Breast epithelium (tissue), 4 donors: ENCODE measurements at regions not wholly inside any gene's neighbourhood (a gene's known extent, or its start where the extent isn't known, plus 50 kb on each side); places are given as distances from the start of the nearest gene placed in this dataset.

Experiments used
- DNase-seq, 2 donors: peaks; one replicate each; pipeline ENCODE4 v3.0.0-alpha.2; 2019; ENCODE audit warnings: low spot score in 2 of 2
- H3K27ac ChIP-seq, 2 donors: fragments of 200-600 bp; sonication (generic) in 1 of 2; one replicate each; pipeline ENCODE4 v1.5.1; 2016 to 2019; ENCODE audit warnings: mild to moderate bottlenecking in 1 of 2
- H3K27me3 ChIP-seq, 2 donors: fragments of 200-600 bp; sonication (generic) in 1 of 2; one replicate each; pipeline versions ENCODE4 v1.5.1 to v1.6.0; 2017 to 2019; ENCODE audit warnings: control low read depth in 1 of 2, mild to moderate bottlenecking in 1 of 2
- H3K36me3 ChIP-seq: fragments of 200-600 bp; one replicate; pipeline ENCODE4 v1.5.1; 2019
- H3K4me1 ChIP-seq, 2 donors: fragments of 200-600 bp; sonication (generic); one replicate each; pipeline ENCODE4 v1.5.1; 2016 to 2019; ENCODE audit warnings: control low read depth in 1 of 2
- H3K4me3 ChIP-seq, 3 donors: fragments of 200-600 bp; sonication (generic); 1 replicate in 2 of 3; 2 replicates in 1 of 3; pipeline ENCODE4 v1.5.1; 2016 to 2019; ENCODE audit warnings: mild to moderate bottlenecking in 3 of 3, moderate library complexity in 2 of 3
- H3K9me3 ChIP-seq, 2 donors: fragments of 200-600 bp; sonication (generic) in 1 of 2; one replicate each; pipeline ENCODE4 v1.5.1; 2016 to 2019; ENCODE audit warnings: control low read depth in 1 of 2
- POLR2A ChIP-seq: fragments of 450-650 bp; IDR thresholded peaks from one replicate; pipeline ENCODE4 v1.6.1; 2016; ENCODE audit warnings: antibody characterized with exemption, mild to moderate bottlenecking, moderate library complexity
- POLR2AphosphoS5 ChIP-seq, 3 donors: sonication (generic); formaldehyde crosslinking; IDR thresholded peaks; one replicate each; pipeline ENCODE4 v1.6.1; 2017; ENCODE audit warnings: antibody characterized with exemption in 3 of 3
- intact Hi-C: fragments of 100-400 bp; cut with DNase I; formaldehyde crosslinking; loops from one replicate; pipeline ENCODE4 v1.15.1; 2023; ENCODE audit warnings: low total_unique reads
- TF ChIP-seq, protein P1 (sequence below), 3 donors: fragments of 450-650 bp; IDR thresholded peaks; one replicate each; pipeline ENCODE4 v1.5.1; 2016 to 2017; ENCODE audit warnings: antibody characterized with exemption in 3 of 3, mild to moderate bottlenecking in 3 of 3, moderate library complexity in 3 of 3

DNA sequence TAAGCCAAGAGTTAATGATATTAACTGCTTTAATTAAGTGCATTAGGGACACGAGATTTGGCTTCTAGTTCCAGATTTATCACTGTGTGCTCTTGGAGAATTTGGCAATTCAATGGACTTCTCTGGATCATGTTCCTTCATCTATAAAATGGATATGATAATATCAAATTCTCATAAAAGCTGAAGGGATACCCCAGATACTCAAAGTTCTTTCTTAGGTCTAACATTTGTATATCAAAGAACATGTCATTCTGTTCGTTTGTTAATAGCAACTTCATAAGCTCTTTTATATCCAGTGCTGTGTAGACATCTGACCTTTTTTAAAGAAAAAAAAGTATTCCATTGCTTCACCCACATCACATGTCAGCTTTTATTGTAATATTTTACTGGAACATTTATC lies 54.6 kb upstream of the HDAC9 start:
- DNase-seq, result no peak
- Histone ChIP-seq H3K27ac (no peak overlapping the region), H3K9me3 (no peaks in the 10 kb centered on the region), H3K27me3 (no peaks in the 10 kb centered on the region), H3K4me3 (no peak overlapping the region), H3K36me3 (no peaks in the 10 kb centered on the region), H3K4me1 (no peaks in the 10 kb centered on the region)
- TF ChIP-seq POLR2AphosphoS5 (IDR thresholded peaks at IDR 0.05), result no peak
- TF ChIP-seq, protein P1, sequence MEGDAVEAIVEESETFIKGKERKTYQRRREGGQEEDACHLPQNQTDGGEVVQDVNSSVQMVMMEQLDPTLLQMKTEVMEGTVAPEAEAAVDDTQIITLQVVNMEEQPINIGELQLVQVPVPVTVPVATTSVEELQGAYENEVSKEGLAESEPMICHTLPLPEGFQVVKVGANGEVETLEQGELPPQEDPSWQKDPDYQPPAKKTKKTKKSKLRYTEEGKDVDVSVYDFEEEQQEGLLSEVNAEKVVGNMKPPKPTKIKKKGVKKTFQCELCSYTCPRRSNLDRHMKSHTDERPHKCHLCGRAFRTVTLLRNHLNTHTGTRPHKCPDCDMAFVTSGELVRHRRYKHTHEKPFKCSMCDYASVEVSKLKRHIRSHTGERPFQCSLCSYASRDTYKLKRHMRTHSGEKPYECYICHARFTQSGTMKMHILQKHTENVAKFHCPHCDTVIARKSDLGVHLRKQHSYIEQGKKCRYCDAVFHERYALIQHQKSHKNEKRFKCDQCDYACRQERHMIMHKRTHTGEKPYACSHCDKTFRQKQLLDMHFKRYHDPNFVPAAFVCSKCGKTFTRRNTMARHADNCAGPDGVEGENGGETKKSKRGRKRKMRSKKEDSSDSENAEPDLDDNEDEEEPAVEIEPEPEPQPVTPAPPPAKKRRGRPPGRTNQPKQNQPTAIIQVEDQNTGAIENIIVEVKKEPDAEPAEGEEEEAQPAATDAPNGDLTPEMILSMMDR (IDR thresholded peaks at IDR 0.05), result no peak
- intact Hi-C loops, result no loop called here

DNA sequence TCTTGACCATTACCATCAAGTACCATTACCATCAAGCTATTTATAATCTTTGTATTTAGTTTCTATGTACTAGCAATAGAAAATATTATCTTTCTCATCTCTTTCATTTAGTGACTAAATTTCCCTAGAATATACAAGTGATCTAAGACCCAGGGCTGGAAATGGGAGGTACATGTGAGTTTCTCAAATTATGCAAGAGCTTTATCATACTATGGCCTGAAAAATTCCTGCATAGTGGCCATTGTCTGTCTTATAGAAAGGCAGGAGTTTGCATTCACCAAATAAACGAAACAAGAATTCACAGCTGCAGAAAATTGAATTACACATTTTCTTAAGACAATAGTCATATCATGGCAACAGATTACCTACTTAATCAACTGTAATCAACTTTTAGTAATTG lies 50.7 kb upstream of the HDAC9 start:
- no peaks in the 10 kb centered on the region for H3K9me3 ChIP-seq
- no peak for DNase-seq
- no peaks in the 10 kb centered on the region for H3K4me1 ChIP-seq
- no peak overlapping the region for H3K27ac ChIP-seq
- intact Hi-C loops, result no loop called here
- H3K4me3 ChIP-seq, result no peak overlapping the region
- no peaks in the 10 kb centered on the region for H3K36me3 ChIP-seq
- H3K27me3 ChIP-seq, result no peaks in the 10 kb centered on the region
- TF ChIP-seq POLR2AphosphoS5 (IDR thresholded peaks at IDR 0.05), result no peak
- no peak for TF ChIP-seq POLR2A
- TF ChIP-seq, protein P1 (IDR thresholded peaks at IDR 0.05), result no peak

DNA sequence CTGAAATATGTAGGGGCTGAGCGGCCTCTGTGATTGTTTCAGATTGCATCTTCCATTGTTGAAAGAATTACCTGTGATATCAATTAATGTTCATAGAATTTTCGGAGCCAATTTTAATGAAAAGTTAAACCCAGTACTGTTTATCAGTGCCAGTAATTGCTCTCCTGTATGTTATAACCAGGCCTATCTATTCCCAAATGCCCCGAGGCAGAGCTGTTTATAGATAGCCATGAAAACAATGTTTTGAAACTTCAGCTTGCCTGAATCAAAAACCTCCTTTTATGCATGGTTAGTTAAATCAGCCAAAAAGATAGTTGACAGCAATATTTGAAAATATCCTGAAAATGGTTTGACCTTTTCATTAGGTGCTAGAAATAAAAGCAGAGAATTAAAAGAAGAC lies 50.1 kb upstream of the HDAC9 start:
- no peak for DNase-seq
- intact Hi-C loops, result no loop called here
- Histone ChIP-seq H3K9me3 (no peaks in the 10 kb centered on the region), H3K4me1 (no peaks in the 10 kb centered on the region), H3K27me3 (no peaks in the 10 kb centered on the region), H3K36me3 (no peaks in the 10 kb centered on the region), H3K4me3 (no peak overlapping the region), H3K27ac (no peak overlapping the region)
- no peak for TF ChIP-seq POLR2AphosphoS5 (IDR thresholded peaks at IDR 0.05)
- TF ChIP-seq POLR2A, result no peak
- TF ChIP-seq, protein P1 (IDR thresholded peaks at IDR 0.05), result no peak
